GM19025 (cell line): ENCODE measurements at regions not wholly inside any gene's neighbourhood (a gene's known extent, or its start where the extent isn't known, plus 50 kb on each side); places are given as distances from the start of the nearest gene placed in this dataset.

Source experiments
- ATAC-seq: cut with Tn5 transposase; IDR thresholded peaks from one replicate; pipeline ENCODE4 v1.9.1; 2021; ENCODE audit warnings: mild to moderate bottlenecking, low read depth, moderate library complexity; ENCODE audit not compliant: unreplicated experiment

GRCh38 chr10:2670864-2671263, 396.5 kb upstream of the PFKP start:
- no peak for ATAC-seq

DNA sequence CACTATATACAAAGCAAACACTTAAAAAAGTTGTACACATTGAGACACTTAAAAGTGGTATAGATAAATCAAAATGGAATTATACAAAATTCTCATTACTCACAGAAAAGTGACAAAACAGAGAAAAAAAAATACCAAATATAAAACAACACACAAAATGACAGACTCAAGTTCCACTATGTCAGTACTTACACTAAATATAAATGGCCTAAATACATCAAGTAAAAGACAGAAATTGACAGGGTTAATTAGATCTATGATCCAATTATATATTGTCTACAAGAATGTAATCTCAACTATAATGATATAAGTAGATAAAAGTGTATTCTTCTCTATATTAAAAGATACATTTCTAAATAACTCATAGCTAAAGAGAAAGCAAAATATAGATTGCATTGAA, 401.6 kb upstream of the PFKP start:
- ATAC-seq: no peak

GRCh38 chr10:2660276-2660675, 407.1 kb upstream of the PFKP start:
- ATAC-seq: no peak

- no peak for ATAC-seq
Observed at GRCh38 chr10:2659660-2660209, 407.6 kb upstream of the PFKP start.

GRCh38 chr10:2658780-2659179, 408.6 kb upstream of the PFKP start:
- no peak for ATAC-seq

- no peak for ATAC-seq
Observed at GRCh38 chr10:2650328-2650727, 417.0 kb upstream of the PFKP start.

- ATAC-seq: no peak
Observed at GRCh38 chr10:2641028-2641427, 426.3 kb upstream of the PFKP start.

DNA sequence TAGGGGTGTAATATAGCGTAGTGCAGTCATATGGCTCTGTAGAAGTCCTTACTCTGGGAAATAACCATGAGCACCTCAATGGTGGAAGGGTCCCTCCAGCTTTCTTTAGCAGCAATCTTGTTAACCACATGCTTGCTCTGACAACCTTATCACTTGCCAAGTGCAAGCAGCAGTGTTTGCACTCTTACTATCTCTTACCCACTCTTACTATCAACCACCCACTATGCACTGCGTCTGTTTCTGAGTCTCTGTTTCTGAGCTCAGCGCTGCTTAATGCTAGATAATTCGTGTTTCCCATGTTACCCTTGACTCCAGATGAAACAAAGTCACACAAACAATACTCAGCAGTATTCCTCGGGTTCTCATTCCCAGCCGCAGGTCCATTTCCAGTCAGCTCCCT, 433.7 kb upstream of the PFKP start:
- no peak for ATAC-seq

- no peak for ATAC-seq
Observed at GRCh38 chr10:2631557-2632205, 435.7 kb upstream of the PFKP start.

- no peak for ATAC-seq
Observed at GRCh38 chr10:2628705-2629104, 438.6 kb upstream of the PFKP start.

GRCh38 chr10:2627969-2628368, 439.4 kb upstream of the PFKP start:
- ATAC-seq: no peak

- ATAC-seq: no peak
Observed at GRCh38 chr10:2625094-2625493, 442.3 kb upstream of the PFKP start.

DNA sequence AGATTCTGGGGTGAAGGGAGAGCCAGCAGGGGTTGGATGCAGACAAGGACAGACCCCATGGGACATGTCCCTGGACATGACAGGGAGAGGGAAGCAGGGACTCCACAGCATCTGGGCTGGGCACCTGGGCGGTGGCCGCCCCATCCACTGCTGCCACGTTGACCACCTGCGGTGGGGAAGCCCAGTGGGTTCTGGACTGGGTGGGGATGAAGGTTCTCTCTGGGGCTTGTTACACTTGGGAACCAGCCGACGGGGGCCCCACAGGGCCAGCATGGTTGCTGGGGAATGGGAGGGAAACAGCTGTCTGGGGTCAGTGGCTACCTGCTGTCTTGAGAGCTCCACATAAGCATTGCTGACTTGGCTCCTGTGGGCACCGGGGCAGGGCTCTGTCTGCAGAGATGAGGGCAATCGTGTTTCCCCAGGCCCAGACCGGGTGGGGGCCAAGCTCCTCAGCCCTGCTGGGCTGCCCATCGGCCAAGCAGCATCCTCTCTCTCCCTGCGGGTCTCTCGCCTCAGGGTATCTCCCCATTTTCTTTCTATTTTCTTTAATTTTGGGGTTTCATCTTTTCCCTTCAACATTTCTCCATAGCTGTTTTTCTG, 443.6 kb upstream of the PFKP start:
- ATAC-seq: no peak

DNA sequence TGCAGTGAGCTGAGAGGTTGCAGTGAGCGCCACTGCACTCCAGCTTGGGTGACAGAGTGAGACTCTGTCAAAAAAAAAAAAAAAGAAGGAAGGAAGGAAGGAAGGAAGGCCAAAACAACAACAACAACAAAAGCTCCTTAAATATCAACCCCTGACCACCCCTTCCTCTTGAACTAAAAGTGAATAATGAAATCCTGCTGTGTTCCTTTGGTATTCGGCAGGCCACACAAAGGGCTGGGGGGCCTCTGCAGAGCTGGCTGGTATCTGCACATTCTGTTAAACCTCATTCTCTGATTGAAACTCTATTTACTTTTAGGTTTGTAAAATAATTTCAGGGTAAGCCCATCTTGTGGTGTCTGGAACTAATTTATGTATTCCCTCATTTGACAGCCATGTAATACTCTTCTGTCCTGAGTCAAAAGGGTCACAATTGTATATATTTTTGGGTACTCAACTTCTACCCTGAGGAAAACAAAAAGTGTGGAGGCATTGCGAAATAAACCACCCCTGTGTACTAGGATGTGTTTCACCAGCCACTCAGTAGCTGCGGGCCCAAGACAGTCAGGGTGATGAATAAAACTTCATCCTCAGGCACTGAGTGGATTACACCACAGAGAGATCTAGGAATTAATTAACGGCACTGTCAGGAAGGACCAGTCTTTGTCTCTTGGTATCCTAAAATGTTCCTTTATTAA, 446.4 kb upstream of the PFKP start:
- ATAC-seq: no peak

GRCh38 chr10:2619916-2620315, 447.4 kb upstream of the PFKP start:
- ATAC-seq: no peak

GRCh38 chr10:2619472-2619871, 447.9 kb upstream of the PFKP start:
- no peak for ATAC-seq

DNA sequence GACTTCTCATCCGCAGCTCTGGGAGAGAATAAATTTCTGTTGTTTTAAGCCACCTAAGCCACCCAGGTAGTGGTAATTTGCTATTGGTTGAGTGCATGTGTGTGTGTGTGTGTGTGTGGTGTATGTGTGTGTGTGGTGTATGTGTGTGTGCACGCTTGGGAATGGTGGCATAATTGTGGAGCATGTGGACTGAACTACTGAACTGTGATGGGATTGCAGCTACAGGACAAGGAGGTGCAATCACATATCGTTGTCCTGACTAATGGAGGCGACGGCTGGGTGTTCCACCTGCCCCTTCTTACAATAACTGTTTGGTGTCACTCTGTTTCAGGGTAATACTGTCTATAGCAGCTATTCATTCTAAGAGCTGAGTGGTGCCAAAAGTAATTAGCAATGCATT, 448.7 kb upstream of the PFKP start:
- no peak for ATAC-seq

GRCh38 chr10:2616215-2616614, 451.1 kb upstream of the PFKP start:
- no peak for ATAC-seq

- ATAC-seq: no peak
Observed at GRCh38 chr10:2611603-2612002, 455.7 kb upstream of the PFKP start.

- ATAC-seq: no peak
Observed at GRCh38 chr10:2610946-2611345, 456.4 kb upstream of the PFKP start.

- no peak for ATAC-seq
Observed at GRCh38 chr10:2604891-2605290, 462.5 kb upstream of the PFKP start.

DNA sequence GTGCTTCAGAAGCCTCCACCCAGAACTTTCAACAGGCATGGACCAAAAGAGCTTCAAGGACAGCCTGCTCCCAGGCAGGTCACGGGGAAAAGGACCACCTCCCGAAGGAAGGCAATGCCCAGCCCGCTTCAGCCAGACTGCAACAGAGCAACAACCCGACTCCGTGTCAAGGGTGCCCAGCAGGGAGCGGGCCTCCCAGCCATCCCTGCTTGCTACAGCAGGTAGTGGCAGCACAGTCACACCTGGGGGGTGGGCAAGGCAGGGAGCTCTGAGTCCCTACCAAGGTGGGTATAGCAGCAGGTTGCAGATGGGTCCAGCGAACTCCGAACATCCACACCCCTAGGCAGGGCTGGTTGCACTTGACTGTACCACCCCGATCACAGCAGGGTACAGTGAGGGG, 467.8 kb upstream of the PFKP start:
- ATAC-seq: no peak
